ENCODE measurements at regions not wholly inside any gene's neighbourhood (a gene's known extent, or its start where the extent isn't known, plus 50 kb on each side); places are given as distances from the start of the nearest gene placed in this dataset.

DNA sequence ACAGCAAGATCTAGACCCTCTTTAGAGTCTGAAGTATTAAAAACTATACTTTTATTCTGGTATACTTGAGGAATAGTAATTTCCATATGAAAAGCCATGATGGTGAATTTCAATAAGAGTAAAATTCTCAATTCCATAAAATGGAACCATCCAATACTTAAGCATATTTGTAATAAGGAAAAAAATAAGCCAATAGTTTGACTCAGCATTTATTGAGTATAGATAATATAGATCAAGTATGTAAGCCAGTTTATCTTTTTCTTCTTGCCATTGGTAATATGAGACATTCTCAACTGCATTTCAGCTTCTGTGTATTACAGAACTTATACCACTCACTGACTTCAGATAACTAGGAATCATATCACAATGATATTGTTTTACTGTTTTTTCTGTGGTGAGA, 361.0 kb downstream of the SLCO4C1 start:
- TF ChIP-seq, protein P1, sequence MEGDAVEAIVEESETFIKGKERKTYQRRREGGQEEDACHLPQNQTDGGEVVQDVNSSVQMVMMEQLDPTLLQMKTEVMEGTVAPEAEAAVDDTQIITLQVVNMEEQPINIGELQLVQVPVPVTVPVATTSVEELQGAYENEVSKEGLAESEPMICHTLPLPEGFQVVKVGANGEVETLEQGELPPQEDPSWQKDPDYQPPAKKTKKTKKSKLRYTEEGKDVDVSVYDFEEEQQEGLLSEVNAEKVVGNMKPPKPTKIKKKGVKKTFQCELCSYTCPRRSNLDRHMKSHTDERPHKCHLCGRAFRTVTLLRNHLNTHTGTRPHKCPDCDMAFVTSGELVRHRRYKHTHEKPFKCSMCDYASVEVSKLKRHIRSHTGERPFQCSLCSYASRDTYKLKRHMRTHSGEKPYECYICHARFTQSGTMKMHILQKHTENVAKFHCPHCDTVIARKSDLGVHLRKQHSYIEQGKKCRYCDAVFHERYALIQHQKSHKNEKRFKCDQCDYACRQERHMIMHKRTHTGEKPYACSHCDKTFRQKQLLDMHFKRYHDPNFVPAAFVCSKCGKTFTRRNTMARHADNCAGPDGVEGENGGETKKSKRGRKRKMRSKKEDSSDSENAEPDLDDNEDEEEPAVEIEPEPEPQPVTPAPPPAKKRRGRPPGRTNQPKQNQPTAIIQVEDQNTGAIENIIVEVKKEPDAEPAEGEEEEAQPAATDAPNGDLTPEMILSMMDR (IDR thresholded peaks at IDR 0.05 in 4 of 5, conservative IDR thresholded peaks at IDR 0.05 in 1 of 5) = no peak
- no peak for TF ChIP-seq POLR2A (IDR thresholded peaks at IDR 0.05)
